GM12891 (cell line): ENCODE measurements at regions not wholly inside any gene's neighbourhood (a gene's known extent, or its start where the extent isn't known, plus 50 kb on each side); places are given as distances from the start of the nearest gene placed in this dataset.
"Not testable (repeated sequence)": the region's sequence is repeated elsewhere in the genome, so short reads cannot be mapped to it uniquely, and the experiment has no call there.

ENCODE experiments used
- DNase-seq: peaks from one replicate; pipeline ENCODE4 v3.0.0; 2011; ENCODE audit warnings: low spot score; ENCODE audit not compliant: insufficient read length
- FAIRE-seq: peaks from 2 replicates; lab custom pipeline; 2011; peaks lifted over from hg19 to GRCh38; lab: Jason Lieb, UNC
- PAX5 ChIP-seq: IDR thresholded peaks from 2 replicates; pipeline ENCODE4 v1.6.1; 2011; ENCODE audit warnings: low read length, moderate library complexity, mild to moderate bottlenecking; ENCODE audit not compliant: insufficient read depth, severe bottlenecking
- POLR2A ChIP-seq: IDR thresholded peaks from 2 replicates; pipeline ENCODE4 v1.6.1; 2011; ENCODE audit warnings: low read depth, low read length, control low read depth
- POLR2AphosphoS5 ChIP-seq: IDR thresholded peaks from 2 replicates; pipeline ENCODE4 v1.6.1; 2011; ENCODE audit warnings: low read depth, low read length, control low read depth
- POU2F2 ChIP-seq: IDR thresholded peaks from 2 replicates; pipeline ENCODE4 v1.6.1; 2011; ENCODE audit warnings: low read depth, mild to moderate bottlenecking, control low read depth, low read length, moderate library complexity
- SPI1 ChIP-seq: IDR thresholded peaks from 2 replicates; pipeline ENCODE4 v1.6.1; 2011; ENCODE audit warnings: low read depth, low read length, control low read depth
- TAF1 ChIP-seq: IDR thresholded peaks from 2 replicates; pipeline ENCODE4 v1.6.1; 2011; ENCODE audit warnings: low read depth, low read length, control low read depth

DNA sequence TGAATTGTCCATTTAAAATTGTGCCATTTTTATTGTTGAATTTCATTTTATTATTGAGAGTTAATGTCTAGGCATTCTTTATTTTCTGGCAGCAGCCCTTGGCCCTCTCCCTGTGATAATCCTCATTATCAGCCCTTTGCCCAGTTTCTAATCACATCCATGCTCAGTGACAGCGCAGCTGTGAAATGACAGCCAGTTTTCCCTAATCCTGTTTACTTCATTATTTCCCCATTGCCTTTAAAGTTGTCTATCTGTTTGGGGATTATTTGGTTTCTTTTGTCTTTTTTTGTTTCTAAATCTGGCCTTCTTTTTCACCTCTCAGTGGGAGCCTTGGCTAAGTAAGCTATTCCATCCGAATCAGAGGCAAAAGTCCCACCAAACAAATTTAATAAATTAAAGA, 476.9 kb downstream of the SLC6A15 start:
- FAIRE-seq, result no peak
- TF ChIP-seq SPI1 (no peak), POLR2A (no peak), PAX5 (no peak), TAF1 (no peak), POU2F2 (no peak), POLR2AphosphoS5 (no peak)
- DNase-seq, result no peak

DNA sequence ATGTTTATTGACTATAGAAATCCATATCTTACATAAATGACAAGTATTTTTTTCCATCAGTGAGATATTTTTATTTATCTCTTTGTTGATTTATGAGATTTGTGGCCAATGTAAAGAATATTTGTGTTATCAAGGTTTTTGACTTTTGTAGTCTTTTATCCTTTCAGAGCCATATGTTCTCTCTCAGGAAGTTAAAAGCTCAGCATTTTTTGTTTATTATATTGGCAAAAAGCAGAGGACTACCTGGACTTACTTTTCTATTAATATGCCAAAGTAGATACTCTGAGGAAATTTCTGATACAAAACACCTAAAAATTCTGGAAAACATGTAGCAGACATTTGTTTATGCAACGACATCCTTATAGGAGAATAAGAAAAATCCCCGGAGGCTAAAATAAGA, 490.3 kb downstream of the SLC6A15 start:
- FAIRE-seq, result no peak
- TF ChIP-seq POU2F2 (no peak), PAX5 (no peak), POLR2AphosphoS5 (no peak), SPI1 (no peak)
- no peak for DNase-seq

DNA sequence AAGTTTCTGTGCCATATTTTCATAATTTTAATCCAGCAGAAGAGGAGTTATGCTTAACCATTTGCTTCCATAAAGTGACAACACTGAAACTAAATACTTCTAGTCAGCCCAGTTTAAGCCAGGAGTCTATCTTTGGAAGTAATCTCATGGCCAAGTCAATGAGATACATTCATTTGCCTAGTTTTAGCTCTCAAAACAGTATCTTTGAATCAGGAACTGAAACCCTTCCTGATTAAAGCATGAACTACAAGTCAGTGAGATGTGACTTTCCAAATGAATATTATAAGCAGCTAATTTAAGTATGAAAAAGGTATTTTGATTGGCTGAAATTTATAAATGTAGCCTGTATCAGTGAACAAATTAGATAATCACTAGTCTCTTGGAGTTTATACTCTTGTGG, 491.5 kb downstream of the SLC6A15 start:
- TF ChIP-seq SPI1, result peak; percentile 92
- no peak for TF ChIP-seq POLR2AphosphoS5
- DNase-seq, result no peak
- no peak for FAIRE-seq

DNA sequence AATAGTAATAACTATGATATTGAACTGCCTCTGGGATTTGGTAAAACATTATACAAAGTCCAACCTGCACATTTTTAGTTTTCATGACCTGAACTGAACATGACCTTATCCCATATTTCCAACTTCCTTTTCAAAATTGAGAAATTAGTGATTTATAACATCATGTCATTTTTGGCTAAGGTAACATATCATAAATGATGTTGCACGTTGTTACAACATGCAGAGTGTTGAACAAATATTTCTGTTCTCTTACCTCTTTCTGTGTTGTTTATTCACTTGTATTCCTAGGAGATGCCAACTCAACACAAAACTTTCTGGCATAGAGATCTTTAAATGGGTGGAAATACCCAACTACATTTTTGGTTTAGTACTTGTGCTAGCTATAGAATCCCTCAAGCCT, 496.0 kb downstream of the SLC6A15 start:
- TF ChIP-seq POLR2AphosphoS5 (no peak), PAX5 (no peak), TAF1 (no peak), SPI1 (no peak), POU2F2 (no peak), POLR2A (no peak)
- FAIRE-seq (no peak), DNase-seq (no peak)

DNA sequence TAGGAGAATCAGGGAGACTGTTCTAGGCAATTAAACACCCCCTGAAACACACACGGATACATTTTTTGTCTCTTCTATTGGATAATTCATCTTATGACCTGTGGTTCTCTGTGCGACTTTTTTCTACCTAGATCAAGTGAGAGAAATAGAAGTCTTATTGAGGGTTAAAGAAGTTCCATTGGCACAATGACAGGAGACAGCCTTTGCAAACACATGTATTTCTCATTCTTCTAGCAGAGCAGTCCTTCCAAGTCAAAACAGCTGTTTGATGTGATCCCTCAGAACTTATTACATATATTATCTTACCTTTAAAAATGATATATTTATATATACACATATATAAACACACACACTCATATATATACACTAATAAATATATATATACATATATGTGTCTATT, 496.7 kb downstream of the SLC6A15 start:
- DNase-seq, result no peak
- FAIRE-seq, result no peak
- TF ChIP-seq SPI1 (no peak), POU2F2 (no peak), POLR2A (no peak), POLR2AphosphoS5 (no peak), PAX5 (no peak), TAF1 (no peak)

DNA sequence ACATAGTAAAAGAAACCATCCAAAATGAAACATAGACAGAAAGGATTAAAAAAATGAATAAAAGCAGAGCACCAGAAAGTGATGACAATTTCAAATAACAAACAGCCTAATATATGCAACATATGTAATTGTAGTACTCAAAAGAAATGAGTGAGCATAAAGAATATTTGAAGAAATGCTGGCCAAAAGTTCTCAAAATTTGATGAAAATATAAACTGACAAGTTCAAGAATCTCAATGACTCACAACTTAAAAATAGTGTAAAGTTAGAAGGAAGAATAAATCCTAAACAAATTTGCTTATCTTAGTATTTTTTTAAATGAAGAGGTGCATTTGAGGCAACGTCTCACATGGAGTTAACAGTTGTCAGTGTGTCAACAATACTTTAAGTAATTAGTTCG, 498.9 kb downstream of the SLC6A15 start:
- DNase-seq (no peak), FAIRE-seq (no peak)
- TF ChIP-seq POLR2AphosphoS5, result no peak
- no peak for TF ChIP-seq SPI1
- TF ChIP-seq PAX5, result no peak
- TF ChIP-seq POU2F2, result no peak
- no peak for TF ChIP-seq POLR2A
- TF ChIP-seq TAF1, result no peak

DNA sequence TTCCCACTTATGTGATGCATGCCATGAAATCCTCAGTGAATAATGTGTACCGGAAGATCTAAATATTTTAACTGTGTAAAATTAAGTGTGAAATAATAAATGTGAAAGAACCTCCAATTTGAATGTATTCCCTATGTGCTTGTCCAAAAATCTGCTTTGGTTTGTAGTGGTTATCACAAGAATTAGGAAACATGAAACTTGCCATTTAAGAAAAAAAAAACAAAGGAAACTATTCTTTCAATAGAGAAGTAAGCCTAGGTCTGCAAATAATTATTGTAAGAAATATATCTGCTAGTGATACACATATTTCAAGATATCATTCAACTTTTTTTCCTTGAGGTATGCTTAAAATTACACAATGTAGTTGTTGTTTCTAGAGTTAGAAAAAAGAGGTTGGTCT, 500.4 kb downstream of the SLC6A15 start:
- FAIRE-seq (no peak), DNase-seq (no peak)
- TF ChIP-seq SPI1, result no peak
- TF ChIP-seq PAX5, result no peak
- no peak for TF ChIP-seq POLR2AphosphoS5
- TF ChIP-seq TAF1, result no peak
- no peak for TF ChIP-seq POU2F2
- no peak for TF ChIP-seq POLR2A

DNA sequence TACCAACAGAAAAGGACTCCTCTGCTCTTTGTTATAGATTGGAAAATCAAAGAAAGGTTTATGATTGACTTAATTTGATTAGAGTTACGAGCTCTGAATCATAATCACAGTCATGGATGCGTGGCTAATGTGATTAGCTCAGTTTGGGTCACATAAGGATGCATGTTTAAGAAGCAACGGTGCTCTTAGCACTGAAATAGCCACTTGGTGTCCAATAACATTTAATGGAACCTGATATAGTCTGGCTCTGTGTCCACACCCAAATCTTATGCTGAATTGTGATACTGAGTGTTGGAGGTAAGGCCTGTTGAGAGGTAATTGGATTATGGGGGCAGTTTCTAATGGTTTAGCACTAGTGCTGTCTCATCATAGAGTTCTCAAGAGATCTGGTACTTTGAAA, 501.6 kb downstream of the SLC6A15 start:
- FAIRE-seq, result no peak
- no peak for DNase-seq
- no peak for TF ChIP-seq POLR2A
- no peak for TF ChIP-seq TAF1

DNA sequence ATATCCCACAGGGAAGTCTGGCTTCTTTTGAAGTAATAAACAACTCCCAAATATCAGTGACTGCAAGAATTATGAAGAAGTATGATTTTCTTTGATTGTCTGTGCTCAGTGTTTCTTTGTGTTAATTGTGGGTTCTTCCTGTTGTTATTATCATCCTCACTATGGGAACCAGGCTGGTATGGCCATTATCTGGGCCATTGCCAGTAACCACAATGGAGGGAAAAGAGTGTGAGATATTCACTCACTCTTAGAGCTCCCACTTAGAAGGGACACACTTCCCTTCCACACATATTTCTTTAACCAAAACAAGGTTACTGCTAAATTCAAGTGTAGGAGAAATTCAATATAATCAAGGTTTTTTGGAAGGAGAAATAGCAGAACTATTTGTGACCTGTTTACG, 503.7 kb downstream of the SLC6A15 start:
- DNase-seq (no peak), FAIRE-seq (no peak)
- no peak for TF ChIP-seq POLR2AphosphoS5
- TF ChIP-seq POU2F2, result no peak
- TF ChIP-seq PAX5, result no peak
- no peak for TF ChIP-seq SPI1
- TF ChIP-seq TAF1, result no peak
- TF ChIP-seq POLR2A, result no peak

DNA sequence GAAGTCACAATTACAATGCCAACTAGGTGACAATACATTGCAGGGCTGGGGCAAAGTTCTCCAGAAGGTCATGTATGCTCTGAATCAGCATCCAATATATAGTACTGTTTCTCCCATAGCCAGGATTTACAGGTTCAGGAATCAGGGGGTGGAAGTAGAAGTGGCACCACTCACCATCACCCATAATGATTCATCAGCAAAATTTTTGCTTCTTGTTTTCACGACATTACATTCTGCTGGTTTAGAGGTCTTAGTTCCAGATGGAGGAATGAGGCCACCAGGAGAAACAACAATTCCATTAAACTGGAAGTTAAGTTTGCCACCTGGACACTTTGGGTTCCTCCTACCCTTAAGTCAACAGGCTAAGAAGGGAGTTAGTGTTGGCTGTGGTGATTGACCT, 505.9 kb downstream of the SLC6A15 start:
- not testable (repeated sequence) for FAIRE-seq, DNase-seq

DNA sequence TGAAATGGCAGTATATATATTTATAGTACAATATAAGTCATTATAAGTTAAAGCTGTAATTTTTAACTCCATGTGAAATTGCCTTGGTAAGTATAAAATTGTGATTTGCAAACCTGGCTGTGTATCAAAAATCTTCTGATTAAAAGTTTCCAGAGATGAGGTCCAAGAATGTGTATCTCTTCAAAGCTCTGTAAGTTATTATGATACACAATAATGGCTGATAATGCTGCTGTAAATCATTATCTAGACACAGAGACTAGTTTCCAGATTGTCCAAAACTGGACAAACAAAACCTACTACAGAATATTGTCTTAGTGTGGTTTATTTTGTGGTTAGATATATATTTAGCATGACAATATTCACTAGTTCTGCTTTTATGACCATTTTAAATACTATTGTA, 514.8 kb downstream of the SLC6A15 start:
- no peak for DNase-seq
- no peak for TF ChIP-seq TAF1
- TF ChIP-seq POLR2A, result no peak
- no peak for TF ChIP-seq POLR2AphosphoS5
- TF ChIP-seq SPI1, result no peak
- no peak for TF ChIP-seq POU2F2
- no peak for TF ChIP-seq PAX5
- no peak for FAIRE-seq
